IMR-90 (cell line): ENCODE measurements at regions not wholly inside any gene's neighbourhood (a gene's known extent, or its start where the extent isn't known, plus 50 kb on each side); places are given as distances from the start of the nearest gene placed in this dataset.

Experiments used
- FOS ChIP-seq: fragments of 150-350 bp; IDR thresholded peaks from 2 replicates; pipeline ENCODE4 v1.6.1; 2016; ENCODE audit warnings: low read depth, low read length
- POLR2A ChIP-seq: IDR thresholded peaks from 2 replicates; pipeline ENCODE4 v1.6.1; 2012; ENCODE audit warnings: mild to moderate bottlenecking, low read depth, low read length
- RAD21 ChIP-seq: IDR thresholded peaks from 2 replicates; pipeline ENCODE4 v1.6.1; 2012; ENCODE audit warnings: low read length, improper control_type of control experiment
- TF ChIP-seq, protein P1 (sequence below): conservative IDR thresholded peaks from 2 replicates; pipeline ENCODE4 v1.5.1; 2012; ENCODE audit warnings: mild to moderate bottlenecking, low read depth, low read length, improper control_type of control experiment

- TF ChIP-seq, protein P1, sequence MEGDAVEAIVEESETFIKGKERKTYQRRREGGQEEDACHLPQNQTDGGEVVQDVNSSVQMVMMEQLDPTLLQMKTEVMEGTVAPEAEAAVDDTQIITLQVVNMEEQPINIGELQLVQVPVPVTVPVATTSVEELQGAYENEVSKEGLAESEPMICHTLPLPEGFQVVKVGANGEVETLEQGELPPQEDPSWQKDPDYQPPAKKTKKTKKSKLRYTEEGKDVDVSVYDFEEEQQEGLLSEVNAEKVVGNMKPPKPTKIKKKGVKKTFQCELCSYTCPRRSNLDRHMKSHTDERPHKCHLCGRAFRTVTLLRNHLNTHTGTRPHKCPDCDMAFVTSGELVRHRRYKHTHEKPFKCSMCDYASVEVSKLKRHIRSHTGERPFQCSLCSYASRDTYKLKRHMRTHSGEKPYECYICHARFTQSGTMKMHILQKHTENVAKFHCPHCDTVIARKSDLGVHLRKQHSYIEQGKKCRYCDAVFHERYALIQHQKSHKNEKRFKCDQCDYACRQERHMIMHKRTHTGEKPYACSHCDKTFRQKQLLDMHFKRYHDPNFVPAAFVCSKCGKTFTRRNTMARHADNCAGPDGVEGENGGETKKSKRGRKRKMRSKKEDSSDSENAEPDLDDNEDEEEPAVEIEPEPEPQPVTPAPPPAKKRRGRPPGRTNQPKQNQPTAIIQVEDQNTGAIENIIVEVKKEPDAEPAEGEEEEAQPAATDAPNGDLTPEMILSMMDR, result no peak
- TF ChIP-seq FOS (no peak), RAD21 (no peak), POLR2A (no peak)
Observed at GRCh38 chr20:50455656-50456451, 54.3 kb upstream of the PTPN1 start.
